GM19240 (cell line): ENCODE measurements at regions not wholly inside any gene's neighbourhood (a gene's known extent, or its start where the extent isn't known, plus 50 kb on each side); places are given as distances from the start of the nearest gene placed in this dataset.
"Not testable (repeated sequence)": the region's sequence is repeated elsewhere in the genome, so short reads cannot be mapped to it uniquely, and the experiment has no call there.

Experiments used
- DNase-seq: peaks from one replicate; pipeline ENCODE4 v3.0.0; 2011; ENCODE audit warnings: low spot score; ENCODE audit not compliant: insufficient read length

DNA sequence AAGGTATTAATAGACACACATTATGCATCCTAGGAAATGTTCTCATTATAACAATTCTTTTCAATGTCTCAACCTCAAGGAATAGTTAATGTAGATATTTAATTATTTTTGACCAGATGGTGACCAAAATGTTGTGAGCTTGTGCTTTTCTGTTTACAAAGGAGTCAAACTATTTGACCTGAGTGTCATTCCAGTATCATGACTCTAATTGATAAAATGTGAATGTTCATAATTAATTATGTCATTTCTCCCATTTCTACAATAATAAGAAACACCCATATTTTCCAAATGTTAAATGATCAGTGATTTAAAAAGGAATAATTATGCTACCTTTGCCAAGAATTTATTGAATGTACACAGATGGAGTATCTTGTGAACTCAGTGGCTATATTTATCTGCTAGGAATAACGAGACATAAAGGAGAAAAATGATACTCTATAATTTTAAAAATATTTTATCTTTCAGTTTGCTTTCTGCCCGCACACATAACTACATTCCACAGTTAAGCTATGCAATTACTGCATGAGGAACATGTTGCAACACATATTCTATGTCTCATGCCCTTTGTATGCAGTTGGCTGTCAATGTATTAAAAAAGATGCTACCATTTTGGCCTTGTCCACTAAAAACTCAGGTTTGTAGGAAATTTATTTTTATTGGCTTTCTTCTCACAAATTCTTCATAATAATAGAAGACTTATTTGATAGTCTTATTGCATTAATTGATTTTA is 376.7 kb upstream of the CCDC179 start:
- no peak for DNase-seq

DNA sequence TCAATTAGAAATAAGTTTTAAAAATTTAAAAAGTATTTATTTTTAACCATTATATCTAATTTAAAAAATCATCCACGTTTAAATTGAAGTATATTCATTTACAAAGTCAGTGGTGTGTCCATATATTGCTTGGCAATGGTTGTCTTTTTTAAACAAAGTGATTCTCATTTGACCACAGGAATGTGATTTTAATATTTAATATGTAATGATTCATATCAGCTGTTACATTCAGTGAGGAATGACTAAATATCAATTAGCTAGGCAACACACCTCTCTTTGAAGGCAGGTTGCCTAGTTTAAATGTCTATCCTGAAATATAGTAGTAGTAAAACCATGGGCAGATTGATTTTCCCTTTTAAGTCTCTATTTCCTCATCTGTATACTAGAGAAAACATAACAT is 392.2 kb upstream of the CCDC179 start:
- no peak for DNase-seq

DNA sequence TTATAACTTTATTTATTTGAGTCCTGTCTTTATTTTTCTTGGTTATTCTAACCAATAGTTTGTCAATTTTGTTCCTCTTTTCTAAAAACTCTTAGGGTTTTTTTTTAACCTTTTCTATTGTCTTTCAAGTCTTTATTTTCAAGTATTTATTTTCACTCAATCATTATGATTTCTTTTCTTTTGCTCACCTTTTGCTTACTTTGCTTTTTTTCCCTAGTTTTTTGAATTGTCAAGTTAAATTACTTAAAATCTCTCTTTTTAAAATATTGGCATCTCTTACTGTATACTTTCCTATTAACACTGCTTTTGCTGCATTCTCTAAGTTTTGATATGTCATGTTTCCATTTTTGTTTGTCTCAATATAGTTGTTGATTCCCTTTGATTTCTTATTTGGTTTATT is 396.8 kb upstream of the CCDC179 start:
- no peak for DNase-seq

DNA sequence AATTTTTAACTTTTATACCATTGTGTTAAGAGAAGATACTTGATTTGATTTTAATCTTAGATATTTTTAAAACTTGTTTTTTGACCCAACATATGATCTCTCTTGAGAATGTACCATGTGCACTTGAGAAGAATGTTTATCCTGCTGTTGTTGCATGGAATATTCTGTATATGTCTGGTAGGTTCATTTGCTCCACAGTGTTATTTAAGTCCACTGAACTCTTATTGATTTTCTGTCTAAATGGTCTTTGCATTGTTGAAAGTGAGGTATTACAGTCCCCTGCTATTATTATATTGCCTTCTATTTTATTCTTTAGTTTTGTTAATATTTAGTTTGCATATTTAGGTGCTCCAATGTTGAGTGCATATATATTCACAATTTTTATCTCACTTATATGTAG is 397.3 kb upstream of the CCDC179 start:
- no peak for DNase-seq

DNA sequence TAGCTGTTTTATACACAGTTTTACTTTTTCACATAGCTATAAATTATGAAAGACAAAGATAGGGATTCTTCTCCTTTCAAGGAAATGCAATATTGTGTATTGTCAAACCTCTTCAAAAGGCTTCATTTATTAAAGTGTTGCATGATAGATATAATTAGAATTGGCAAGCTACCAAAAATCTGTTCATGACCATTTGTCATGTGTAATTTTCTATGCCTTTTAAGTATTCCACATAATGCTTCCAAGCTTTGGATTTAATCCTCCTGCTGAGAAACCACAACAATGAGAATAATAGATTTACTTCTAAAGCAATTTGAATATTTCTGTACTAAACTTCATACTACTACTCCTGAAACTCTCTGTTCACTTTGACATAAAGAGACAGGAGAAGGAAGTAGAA is 403.2 kb upstream of the CCDC179 start:
- no peak for DNase-seq

DNA sequence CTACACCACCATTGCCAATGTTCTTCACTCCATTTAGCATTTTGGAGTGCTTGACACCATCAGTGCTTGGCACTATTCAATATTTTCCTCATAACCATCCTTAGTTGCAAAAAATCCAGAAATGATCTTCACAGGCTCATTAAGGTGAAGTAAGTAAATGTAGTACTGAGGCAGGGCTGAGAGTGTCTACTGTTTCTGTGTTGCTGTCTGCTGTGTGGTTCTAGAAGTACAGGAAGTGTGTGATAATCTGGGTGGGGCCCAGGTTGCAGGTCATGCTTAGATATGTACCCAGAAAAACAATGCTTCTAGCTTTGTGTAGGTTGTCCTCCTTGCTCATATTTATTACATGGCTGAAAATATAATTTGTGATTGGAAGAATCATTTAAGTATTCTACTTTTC is 411.8 kb upstream of the CCDC179 start:
- no peak for DNase-seq

DNA sequence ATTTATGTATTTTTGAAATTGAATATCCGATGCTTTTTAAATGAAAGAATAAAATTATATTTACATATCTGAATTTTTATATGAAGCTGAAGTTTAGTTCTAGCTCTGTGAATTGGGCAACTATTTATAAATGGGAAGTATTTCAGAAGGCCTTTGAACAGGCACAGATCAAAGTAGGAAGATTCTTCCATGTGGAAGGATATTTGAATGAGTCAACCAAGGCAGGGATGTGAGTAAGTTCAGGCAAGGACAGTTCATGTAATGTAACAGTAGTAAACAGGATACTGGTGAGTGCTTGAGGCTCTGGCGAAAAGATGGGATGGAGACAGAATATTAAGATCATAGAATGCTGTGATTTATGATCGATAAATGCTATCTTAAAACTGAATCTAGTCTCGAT is 417.8 kb upstream of the CCDC179 start:
- DNase-seq: no peak

DNA sequence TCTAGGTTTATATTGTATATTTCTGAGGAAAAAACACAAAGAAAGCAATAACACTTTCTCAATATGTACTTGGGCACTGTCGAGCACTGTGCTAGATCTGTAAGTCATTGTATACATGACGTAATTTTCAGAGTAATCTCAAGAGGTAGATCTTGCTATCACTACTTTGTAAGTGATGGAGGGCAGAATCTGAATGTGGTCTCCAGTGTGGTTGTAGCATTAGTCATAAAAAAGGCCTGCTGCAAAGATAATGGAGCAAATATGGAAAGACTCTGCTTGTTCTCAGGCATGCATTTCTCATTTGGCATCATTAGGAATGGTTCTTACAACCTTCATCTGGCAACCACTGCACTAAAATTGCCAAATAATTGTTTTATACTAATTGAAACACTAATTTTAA is 419.8 kb upstream of the CCDC179 start:
- DNase-seq: no peak

DNA sequence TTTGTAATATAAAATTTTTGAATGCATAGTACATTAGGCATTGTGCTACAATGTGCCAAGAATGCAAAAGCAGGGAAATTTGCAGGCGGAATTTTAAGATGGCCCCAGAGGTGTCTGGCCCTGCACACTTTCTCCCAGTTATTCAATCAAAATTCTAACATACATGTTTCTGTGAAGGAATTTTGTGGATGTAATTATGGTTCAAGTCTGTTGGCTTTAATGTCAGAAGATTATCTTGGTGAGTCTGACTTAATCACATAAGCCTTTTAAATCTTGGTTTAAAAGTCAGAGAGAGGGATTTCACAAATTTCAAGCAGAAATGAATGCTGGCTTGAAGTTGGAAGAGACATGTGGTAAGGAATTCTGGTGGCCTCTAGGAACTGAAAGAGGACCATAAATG is 423.4 kb upstream of the CCDC179 start:
- no peak for DNase-seq

DNA sequence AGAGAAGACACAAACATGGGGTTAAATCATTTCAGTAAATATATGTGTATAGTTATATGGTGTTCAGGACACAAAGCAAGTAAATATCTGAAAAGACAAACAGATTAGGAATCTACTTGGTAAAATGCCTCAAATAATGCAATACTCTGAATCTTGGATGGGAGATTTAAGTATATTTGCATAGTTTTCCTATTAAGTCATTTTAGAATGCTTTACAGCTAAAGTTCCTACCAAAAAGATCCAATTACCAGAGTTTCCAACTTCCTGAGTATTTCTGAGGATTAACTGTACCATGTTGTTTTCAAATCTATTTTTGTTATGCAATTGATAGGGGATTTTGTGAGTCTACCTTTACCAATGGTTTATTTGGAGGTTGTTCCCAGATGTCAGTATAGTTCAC is 424.4 kb upstream of the CCDC179 start:
- no peak for DNase-seq

DNA sequence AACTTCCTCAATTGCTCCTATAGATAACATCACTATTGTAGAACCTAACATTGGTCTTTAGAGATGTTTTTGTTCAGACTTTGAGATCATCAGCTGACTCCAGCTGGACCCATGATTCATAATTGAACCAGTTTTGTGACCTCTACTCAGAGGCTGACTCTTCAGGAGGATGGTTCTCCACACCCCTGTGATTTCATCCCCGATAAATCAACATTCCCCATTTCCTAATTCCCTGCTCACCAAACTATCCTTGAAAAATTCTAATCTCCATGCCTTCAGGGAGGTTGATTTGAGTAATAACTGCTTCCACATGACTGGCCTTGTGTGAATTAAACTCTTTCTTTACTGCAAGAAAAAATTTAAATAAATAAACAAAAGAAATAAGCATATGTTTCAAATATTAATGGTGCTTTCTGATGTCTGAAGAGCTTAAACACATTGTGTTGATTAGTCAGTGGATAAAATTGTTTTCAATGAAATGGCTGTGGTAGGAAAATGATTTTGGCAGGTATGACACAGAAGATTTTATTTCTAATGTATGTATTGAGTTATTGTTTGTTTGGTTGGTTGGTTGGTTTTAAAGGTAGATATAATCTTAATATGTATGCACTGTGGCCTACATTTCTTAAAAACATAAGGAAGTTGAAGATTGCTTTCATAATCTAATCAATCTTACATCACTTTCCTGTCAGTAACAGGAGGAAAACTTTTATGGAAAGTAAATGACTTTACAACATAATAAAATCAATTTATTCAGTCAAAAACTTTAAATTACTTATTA is 427.9 kb upstream of the CCDC179 start:
- no peak for DNase-seq

DNA sequence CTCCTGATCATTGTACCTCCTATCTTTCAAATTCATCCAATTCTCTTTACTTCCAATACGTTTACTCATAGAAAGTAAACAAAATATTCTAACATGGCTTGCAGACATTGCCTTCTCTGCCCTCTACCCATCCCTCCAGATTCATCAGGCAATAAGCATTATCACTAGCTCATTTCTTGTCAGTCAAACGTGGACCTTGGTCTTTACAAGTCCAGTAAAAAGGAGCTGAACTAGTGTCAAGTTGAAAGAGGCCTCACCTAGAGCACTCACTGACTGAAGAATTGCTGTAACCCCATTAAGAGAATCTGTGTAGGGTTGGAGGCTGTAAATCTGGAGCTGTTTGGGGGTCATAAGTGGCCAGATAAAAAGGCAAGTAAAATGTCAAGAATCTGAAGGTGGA is 435.0 kb upstream of the CCDC179 start:
- no peak for DNase-seq

DNA sequence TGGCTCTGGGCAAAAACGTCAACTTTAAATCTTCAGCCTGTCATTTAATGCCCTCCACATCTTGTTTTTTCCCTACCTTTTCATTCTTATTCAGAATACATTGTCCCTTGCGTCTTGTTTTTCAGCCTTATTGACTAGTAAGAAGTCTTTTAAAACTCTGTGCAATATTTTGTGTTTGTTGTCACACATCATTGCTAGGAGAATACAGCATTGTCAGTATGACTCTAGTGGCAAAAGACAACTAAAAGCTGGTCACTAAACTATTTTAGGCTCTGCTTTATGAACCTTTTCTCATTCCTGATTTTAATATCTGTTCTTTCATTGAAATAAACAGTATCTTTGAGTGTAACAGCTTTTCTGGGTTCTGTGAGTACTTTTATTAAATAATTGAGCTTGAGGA is 447.8 kb upstream of the CCDC179 start:
- DNase-seq: no peak

DNA sequence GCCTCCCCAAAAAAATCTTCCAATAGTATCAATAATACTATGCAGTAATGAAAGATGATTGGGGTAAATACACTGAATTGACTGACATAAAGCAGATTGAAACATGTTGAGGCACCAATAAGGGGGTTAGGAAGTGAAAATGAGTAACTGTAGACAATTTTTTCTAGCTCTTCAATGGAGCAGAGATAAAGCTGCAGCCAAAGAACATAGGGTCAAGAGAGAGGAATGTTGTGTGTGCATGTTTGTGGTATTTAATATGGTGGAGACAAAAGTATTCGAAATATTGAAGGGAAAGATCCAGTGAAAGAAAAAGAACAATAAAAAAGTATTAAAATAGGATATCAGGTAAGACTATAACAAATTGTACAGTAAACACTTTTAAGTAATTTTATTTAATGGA is 450.0 kb upstream of the CCDC179 start:
- DNase-seq: no peak

DNA sequence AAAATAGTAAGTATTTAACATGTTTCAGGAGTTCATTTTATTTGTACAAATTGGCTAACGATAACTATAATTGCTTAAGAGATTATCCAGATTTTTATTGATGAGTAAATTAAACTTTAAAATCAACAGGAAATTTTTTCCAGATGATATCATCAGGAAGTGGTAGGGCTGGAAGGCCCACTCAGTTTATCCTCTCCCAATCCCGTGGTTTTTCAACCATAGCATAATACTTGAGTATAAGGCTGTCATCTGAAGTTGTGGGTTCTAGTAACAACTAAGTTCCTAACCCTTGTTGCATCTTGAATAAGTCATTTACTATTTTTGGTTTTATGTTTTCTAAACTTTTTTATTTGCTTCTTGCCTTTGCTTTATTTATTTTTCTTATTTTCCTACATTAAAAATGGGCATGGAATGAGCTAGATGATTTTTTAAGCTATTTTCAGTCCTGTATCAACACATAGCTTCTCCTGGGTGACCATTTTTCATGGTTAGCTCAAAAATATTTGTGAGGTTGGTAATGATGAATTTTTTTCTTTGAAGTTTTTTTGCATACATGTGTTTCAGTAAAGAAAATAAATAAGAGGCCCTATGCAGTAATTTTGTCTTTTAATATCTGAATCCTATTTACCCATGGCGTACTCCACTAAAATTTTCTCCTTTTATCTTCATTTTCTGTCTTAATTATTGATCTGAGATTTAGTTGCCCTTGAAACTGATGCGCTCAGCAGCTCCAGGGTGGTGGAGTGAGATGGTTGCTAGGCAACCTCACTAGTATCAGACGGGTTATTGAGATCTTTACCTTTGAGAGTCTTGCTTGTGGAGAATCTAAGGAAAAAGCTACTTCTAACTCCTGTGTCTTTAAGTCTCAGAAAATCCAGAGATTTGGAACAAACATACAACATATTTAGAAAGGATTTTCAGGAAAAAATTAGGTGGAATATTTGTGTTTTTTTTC is 452.0 kb upstream of the CCDC179 start:
- no peak for DNase-seq

DNA sequence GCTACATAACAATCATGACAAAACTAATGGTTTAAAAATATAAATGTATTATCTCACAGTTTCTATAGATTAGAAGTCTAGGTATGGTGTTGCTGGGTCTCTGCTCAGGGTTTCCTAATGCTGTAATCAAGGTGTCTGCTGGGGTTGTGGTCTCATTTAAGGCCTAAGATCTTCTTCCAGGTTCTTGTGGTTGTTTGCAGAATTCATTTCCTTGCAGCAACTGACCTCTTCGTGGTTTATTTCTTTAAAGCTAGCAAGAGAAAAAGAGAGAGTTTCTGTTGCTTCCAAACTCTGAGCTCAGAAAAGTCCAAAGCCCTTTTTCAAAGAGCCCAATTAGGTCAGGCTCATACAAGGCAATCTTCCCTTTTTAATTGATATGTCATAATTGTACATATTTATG is 452.7 kb upstream of the CCDC179 start:
- DNase-seq: no peak

DNA sequence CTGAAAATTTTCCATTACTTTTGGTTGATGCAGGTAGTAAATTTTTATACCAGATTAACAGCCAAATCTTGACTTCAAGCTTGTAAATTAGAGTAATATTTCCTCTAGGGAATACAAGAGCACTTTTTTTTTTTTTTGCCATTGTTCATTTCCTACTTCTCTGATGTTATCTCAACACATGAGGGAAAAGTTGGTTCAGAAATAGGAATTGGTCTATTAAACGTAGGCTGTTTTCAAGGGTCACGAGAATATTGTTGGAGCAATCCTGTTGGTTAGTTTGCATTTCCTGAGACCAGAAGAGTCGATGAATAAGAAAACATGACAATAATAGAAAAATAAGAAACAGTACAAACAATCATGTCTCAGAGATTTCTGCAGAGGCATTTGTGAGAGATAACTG is 453.9 kb upstream of the CCDC179 start:
- no peak for DNase-seq

DNA sequence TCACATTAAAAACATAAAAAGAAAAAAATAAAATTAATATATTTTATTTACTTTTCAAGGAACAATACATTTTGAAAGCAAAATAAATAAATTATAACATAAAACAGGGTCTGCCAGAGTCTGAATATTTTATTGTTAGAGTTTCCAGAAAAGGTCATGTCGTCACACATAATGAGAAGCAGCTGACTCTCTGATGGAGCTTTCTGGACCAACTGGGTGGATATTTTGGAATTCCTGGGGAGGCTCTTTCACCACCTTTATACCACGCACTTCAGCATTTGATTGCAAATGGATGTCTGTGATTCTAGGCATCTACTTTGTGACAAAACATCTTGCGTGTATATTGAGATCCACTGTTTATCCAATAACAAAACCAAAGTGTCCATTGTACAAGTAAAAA is 455.0 kb upstream of the CCDC179 start:
- no peak for DNase-seq

DNA sequence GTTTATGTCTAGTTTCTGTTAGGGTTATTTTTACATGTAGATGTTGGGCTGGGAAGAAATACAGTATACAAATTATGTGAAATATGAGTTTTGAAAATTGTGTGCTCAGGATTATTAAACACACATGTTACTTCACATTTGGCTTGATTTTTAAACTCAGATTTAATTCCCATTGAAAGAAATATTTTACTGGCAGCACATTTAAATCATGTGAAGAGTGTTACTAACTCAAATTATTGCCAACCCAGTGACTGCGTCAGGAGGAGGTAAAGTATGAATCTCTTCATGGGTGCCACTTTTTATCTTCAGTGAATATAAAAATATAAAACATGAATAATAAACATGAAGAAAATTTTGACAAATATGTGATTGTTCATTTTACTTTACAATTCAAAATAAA is 457.5 kb upstream of the CCDC179 start:
- DNase-seq: no peak

DNA sequence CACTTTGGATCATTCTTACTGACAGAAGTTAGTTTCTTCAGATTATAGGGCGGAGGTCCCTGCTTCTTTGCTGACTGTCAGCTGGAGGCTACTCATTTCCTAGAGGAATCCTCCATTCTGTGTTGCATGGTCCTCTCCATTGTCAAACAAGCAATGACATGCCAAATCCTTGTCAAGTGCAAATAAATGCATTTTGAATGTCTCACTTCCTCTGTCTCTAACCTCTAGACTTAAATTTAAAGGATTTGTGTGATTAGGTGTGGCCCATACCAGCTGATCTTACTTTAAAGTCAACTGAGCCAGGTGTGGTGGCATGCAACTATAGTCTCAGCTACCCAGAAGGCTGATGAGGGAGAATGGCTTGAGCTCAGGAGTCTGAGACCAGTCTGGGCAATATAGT is 458.4 kb upstream of the CCDC179 start:
- no peak for DNase-seq

DNA sequence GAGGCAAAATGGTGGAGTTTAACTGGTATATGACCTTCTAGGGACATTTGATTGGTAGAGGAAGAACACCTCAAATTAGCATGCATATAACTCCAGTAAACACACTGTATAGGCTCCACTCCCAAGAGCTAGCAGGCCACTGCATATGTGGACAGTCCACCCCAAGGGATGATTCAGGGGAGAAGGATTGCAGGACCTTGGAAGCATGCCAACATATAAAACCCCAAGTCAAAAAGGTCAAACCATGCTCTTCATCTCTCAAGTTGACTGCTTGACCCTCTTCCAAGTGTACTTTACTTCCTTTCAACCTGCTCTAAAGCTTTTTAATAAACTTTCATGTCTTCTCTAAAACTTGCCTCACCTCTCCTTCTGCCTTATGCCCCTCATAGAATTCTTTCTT is 459.9 kb upstream of the CCDC179 start:
- DNase-seq: no peak

DNA sequence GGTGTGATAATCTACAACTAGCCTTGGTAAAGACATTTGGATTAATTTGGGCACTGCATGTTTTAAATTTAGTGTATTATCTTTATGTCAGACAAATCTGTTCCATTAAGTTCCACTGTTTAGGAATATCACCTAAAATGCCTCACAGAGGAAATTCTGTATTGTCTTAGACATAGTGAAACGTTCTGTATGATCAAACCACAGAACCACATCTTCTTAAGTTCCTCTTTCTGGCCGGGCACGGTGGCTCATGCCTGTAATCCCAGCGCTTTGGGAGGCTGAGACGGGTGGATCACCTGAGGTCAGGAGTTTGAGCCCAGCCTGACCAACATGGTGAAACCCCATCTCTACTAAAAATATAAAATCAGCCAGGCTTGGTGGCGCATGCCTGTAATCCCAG is 475.3 kb upstream of the CCDC179 start:
- DNase-seq: not testable (repeated sequence)
